Gastroesophageal sphincter (tissue), 3 donors: ENCODE measurements at regions not wholly inside any gene's neighbourhood (a gene's known extent, or its start where the extent isn't known, plus 50 kb on each side); places are given as distances from the start of the nearest gene placed in this dataset.

Source experiments
- CTCF ChIP-seq, 4 experiments: fragments of 200-600 bp in 2 of 4; fragments of 450-650 bp in 2 of 4; sonication (generic) in 1 of 4; IDR thresholded peaks; one replicate each; pipeline ENCODE4 v1.5.1; 2017 to 2019; ENCODE audit warnings: antibody characterized with exemption in 4 of 4, mild to moderate bottlenecking in 2 of 4, moderate library complexity in 2 of 4
- EP300 ChIP-seq: sonication (generic); formaldehyde crosslinking; IDR thresholded peaks from one replicate; pipeline ENCODE4 v1.6.1; 2017; ENCODE audit warnings: antibody characterized with exemption, mild to moderate bottlenecking
- POLR2A ChIP-seq, 2 donors: fragments of 450-650 bp; IDR thresholded peaks; one replicate each; pipeline ENCODE4 v1.6.1; 2017; ENCODE audit warnings: antibody characterized with exemption in 2 of 2, mild to moderate bottlenecking in 2 of 2, moderate library complexity in 1 of 2
- POLR2AphosphoS5 ChIP-seq: sonication (generic); formaldehyde crosslinking; IDR thresholded peaks from one replicate; pipeline ENCODE4 v1.6.1; 2017; ENCODE audit warnings: antibody characterized with exemption

GRCh38 chr2:869357-869871 lies 81.2 kb upstream of the SNTG2 start:
- TF ChIP-seq EP300 (no peak), CTCF (IDR thresholded peaks at IDR 0.05) (no peak), POLR2A (IDR thresholded peaks at IDR 0.05) (no peak), POLR2AphosphoS5 (no peak)
